SH-SY5Y (cell line): ENCODE measurements at regions not wholly inside any gene's neighbourhood (a gene's known extent, or its start where the extent isn't known, plus 50 kb on each side); places are given as distances from the start of the nearest gene placed in this dataset.

ENCODE experiments used
- GATA2 ChIP-seq: IDR thresholded peaks from 2 replicates; pipeline ENCODE4 v1.6.1; 2011; ENCODE audit warnings: mild to moderate bottlenecking, low read depth, low read length
- GATA3 ChIP-seq: IDR thresholded peaks from 2 replicates; pipeline ENCODE4 v1.6.1; 2011; ENCODE audit warnings: low read depth, mild to moderate bottlenecking, low read length, moderate library complexity

DNA sequence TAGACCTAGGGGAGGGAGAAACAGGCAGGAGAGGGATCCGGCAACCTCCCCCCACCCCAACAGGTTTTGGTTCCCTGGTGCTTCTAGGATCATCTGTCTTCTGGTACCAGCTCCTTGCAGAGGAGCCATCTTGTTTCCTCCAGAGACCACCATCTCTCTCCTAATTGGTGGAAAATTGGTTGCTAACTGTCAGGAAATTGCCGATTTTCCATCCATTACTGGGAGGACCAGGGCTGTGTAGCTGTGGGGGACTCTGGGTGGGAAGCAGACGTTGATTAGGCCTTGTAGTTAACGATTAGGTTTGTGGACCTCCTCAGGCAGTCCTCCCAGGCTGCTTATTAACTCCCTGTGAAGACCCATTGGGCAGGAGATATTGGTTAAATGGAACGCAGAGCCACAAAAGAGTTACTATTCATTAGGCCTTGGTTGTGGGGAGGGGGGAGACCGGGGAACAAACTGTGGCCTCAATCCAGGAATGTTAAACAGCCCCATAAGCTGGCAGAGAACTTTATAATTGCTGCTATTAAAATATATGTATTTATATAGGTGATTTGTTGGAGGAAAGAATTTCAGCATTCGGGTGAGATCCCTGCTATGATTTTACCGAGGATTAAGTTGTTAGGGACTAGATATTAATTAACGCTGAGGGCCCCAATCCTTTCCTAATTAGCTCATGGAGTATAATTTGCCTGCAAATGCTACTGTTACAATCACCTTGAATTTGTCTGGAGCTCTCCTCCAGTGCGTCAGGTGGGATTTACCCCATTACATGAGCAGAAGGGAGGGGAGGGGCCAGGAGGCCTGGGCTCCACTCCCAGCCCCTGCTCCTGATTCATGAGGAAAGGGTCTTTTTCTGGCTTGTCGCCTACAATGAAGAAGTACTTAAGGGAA lies 61.2 kb upstream of the TRABD2B start:
- TF ChIP-seq GATA2 (no peak), GATA3 (no peak)
